GM11168 (cell line): ENCODE measurements at regions not wholly inside any gene's neighbourhood (a gene's known extent, or its start where the extent isn't known, plus 50 kb on each side); places are given as distances from the start of the nearest gene placed in this dataset.
"Not testable (repeated sequence)": the region's sequence is repeated elsewhere in the genome, so short reads cannot be mapped to it uniquely, and the experiment has no call there.

ENCODE experiments used
- in situ Hi-C: fragments of 300-500 bp; cut with MboI; formaldehyde crosslinking; loops from one replicate; pipeline ENCODE4 v1.12.0; 2022; ENCODE audit warnings: low sequenced_read_pairs; ENCODE audit not compliant: unreplicated experiment

DNA sequence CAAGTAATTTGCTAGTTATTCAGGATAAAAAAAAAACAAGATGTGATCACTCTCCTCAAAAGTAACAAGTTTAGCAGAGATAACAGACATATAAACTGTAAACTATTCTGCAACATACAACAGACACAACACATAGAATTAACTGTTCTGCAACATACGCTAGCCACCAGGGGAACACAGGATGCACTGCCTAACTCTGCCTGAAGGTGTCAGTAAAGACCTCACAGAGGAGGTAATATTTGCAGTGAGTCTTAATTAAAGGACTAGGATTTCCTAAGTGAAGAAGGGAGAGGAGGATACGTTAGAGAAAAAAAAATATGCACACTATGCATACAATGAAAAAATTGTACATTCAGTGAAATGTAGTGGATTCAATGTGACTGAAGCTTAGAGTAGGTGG lies 129.6 kb downstream of the NBPF8 start:
- in situ Hi-C loops, result not testable (repeated sequence)

DNA sequence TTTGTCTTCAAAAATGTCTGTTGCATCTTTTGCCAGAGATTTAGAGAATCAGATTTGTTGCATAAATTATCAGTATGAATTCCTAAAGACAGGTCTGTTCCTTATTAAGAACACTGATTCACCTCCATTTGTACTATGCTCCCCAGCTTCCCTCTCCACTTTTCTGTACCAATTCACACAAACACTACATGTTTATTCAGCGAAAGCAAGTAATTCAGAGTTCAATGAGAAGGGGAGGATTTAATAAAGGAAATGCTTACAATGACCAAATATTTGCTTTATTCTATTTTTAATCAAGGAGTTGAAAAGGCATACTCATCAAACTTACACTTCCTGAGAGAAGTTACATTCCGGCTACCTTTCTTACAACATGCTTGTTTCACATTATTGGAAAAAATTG lies 135.5 kb downstream of the NBPF8 start:
- in situ Hi-C loops, result not testable (repeated sequence)

DNA sequence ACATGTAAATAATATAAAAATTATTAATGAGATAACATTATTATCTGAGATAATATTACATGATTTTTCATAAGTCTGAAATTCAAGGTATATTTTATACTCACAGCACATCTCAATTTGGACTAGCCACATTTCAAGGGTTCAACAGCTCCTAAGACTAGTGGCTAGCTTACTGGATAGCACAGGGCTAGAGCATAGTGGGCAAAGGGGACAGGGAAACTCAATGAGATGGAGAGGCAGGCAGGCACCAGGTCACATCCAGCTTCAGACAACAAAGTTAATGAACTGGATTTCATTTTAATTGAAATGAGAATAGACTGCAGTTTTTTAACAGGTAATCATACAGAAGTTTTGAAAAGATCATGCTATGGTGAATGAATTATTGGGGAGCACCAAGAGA lies 137.4 kb downstream of the NBPF8 start:
- in situ Hi-C loops, result not testable (repeated sequence)

DNA sequence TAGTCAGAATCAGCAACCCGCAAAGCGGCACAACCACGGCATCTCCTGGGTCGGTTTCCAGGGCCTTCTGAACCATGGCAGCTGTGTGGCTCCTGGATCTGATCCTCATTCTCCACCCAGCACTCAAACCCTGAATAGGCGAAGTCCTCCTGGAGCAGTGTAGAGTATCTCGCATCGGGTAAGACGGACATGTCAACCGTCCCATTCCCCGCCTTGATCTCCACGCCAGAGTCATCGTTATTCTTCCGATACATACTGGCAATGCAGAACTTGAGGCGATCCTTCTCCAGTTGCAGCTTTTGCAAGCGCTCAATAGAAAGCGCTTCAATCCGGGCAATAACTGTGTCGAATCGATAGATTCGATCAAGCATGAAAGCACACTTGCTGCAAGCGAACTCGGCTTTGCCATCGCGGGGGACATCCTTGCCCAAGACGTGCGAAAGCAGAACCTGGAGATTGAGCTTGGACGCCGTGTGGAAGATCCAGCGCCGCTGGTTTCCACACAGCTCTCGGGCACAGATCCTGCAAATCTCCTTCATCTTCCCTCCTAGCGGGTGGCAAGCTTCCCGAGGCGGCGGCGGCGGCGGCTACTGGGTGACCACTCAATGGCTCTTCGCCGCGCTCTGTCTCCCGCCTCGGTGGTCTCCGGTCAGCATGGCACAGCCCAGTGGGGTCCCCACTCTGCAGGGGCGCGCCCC lies 142.9 kb downstream of the NBPF8 start:
- in situ Hi-C loops, result not testable (repeated sequence)

DNA sequence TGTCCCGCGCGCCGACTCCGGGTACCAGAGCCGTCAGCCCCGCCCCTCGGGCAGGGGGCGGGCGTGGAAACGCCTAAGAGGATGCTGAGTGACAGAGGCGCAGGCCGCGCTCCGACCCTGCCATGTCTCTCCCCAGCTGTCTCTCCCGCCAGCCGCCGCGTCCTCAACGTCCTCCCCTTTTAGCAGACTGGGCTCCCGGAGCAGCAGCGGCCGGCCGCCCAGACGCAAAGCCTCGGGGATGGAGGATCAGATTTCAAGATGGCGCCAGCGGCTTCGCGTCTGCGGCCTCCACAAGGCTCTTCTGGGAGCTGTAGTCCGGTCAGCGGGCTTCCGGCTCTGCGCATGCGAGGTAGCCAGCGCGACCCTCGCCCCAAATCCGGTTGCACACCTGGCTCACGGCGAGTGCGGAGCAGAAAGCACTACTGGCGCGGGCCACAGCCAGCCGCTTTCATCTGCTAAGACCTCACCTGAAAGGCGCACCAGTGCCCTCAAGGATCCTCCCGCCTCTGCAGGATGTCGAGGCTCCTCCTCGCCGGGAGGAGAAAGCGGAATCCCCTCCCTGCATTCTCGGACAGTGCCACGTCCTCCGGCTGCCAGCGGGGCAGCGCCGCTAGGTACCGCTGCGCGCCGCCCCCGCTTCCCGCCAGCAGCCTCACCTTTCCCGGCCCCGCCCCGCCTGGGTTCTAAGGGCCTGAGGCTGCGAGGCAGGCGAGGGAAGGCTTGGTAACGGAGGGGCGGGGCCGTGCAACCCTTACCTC lies 143.6 kb downstream of the NBPF8 start:
- in situ Hi-C loops, result not testable (repeated sequence)

GRCh38 chr1:120561767-120562166 lies 146.9 kb downstream of the NBPF8 start:
- in situ Hi-C loops, result not testable (repeated sequence)

DNA sequence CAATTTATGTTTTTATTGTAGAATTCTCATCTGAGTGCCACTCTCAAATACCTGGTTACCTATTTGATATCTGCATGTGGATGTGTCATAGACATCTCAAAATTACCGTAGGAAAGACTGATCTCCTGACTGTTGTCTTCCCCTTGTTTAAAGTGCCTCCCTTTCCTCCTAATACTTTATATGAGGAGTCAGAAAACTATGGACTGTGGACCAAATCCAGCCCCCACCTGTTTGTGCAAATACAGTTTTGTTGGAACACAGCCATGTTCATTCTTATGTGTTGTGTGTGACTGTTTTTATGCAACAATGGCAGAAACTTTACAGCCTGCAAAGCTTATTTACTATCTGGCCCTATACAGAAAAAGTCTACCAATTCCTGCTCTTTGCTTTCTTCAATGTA lies 150.6 kb downstream of the NBPF8 start:
- in situ Hi-C loops, result not testable (repeated sequence)

DNA sequence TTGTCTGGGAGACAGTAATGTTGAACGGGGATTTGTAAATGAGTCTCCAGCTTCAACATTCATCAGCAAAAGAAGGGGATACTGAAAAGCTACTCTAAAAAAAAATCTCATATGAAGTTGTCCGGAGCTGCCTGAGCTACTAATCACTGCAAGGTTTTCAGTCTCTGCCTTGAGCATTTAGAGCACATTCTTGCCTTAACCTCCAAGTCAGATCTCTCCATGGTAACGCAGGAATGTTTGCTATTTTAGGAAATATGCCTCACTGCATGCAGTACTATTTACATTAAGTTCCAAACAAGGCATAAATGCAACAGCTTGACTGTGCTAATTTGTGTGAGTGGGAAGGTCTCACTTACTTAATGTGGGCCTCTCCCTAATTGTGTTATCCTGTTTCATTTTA lies 152.8 kb downstream of the NBPF8 start:
- in situ Hi-C loops, result not testable (repeated sequence)

DNA sequence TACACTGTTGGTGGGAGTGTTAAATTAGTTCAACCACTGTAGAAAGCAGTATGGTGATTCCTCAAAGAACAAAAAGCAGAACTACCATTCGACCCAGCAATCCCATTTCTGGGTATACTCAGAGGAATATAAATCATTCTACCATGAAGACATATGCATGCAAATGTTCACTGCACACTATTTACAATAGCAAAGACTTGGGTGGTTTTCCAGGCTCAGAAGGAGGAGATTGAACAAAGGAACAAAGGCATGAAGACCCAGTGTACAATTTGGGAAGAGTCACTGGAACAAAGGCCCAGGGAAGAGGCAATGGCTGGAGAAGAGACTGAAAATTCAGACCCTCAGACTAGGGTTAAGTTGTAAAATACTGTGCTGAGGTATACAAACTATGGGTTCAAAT lies 148.5 kb upstream of the NBPF26 start:
- in situ Hi-C loops, result not testable (repeated sequence)

- in situ Hi-C loops, result not testable (repeated sequence)
Measured at GRCh38 chr1:120582135-120582534, 141.6 kb upstream of the NBPF26 start.

DNA sequence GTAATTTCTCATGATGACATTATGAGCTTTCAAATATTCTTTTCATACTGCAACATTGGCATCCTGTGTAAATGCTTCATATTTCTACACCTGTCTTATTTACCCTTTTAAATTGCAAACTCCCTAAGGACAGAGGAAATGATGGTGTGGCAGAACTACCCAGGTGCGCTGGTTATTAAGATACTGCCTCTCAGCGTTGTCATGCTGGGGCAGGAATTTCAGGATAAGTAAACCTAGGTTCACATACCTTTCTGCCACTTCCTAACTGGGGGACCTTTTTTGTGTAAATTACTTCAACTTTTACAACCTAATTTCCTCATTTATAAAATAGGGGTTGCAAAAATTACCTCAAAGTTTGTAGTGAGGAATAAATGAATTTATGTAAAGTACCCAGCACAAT lies 137.7 kb upstream of the NBPF26 start:
- in situ Hi-C loops, result not testable (repeated sequence)

GRCh38 chr1:120588811-120589210 lies 134.9 kb upstream of the NBPF26 start:
- in situ Hi-C loops, result not testable (repeated sequence)

DNA sequence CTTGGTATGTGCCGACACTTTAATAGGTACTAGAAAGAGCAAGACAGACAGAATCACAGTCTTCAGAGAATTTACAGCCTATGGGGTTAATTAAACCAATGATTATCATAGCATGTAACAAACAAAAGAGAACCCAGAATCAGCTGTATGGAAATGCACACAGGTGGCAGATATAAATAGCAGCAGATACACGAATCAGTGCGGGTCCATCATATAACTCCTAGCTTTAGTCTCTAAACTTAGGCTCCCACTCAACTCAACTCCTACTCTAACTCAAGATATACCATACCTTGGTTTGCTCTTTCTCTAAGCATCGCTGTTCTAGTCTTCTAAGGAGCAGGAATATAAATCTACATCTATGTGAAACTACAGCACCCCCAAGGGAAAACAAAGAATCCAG lies 132.0 kb upstream of the NBPF26 start:
- in situ Hi-C loops, result not testable (repeated sequence)

DNA sequence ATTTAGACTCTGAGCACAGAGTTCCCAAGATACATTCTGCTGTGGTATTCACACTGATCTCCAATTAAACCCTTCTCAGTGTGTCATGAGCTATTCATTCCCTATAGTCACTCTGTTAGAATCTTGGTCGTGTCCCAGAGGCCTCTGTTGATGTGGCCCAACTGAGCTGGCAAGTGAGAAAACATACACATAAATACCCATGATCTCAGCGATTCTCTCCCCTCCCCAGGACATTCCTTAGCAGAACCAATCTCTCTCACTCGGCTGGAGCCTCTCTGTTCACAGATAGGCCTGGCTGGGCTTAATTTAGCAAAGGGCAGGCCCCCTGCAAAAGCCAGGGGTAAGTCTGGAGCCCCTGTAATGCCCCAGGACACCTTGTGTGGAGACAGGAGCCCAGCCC lies 130.8 kb upstream of the NBPF26 start:
- in situ Hi-C loops, result not testable (repeated sequence)

- in situ Hi-C loops, result not testable (repeated sequence)
Measured at GRCh38 chr1:120593648-120594047, 130.1 kb upstream of the NBPF26 start.

- in situ Hi-C loops, result not testable (repeated sequence)
Measured at GRCh38 chr1:120598331-120598951, 125.3 kb upstream of the NBPF26 start.

- in situ Hi-C loops, result not testable (repeated sequence)
Measured at GRCh38 chr1:120599511-120599910, 124.2 kb upstream of the NBPF26 start.

GRCh38 chr1:120600442-120601041 lies 123.2 kb upstream of the NBPF26 start:
- in situ Hi-C loops, result not testable (repeated sequence)

GRCh38 chr1:120607882-120608281 lies 115.9 kb upstream of the NBPF26 start:
- in situ Hi-C loops, result not testable (repeated sequence)

GRCh38 chr1:120608314-120609014 lies 115.3 kb upstream of the NBPF26 start:
- in situ Hi-C loops, result not testable (repeated sequence)
